NB4 (cell line): ENCODE measurements at regions not wholly inside any gene's neighbourhood (a gene's known extent, or its start where the extent isn't known, plus 50 kb on each side); places are given as distances from the start of the nearest gene placed in this dataset.

Source experiments
- MYC ChIP-seq: IDR thresholded peaks from 2 replicates; pipeline ENCODE4 v1.6.1; 2011; ENCODE audit warnings: low read depth, low read length
- POLR2A ChIP-seq: IDR thresholded peaks from 2 replicates; pipeline ENCODE4 v1.6.1; 2011; ENCODE audit warnings: mild to moderate bottlenecking; ENCODE audit not compliant: insufficient read length; ENCODE audit errors: extremely low read depth
- TF ChIP-seq, protein P1 (sequence below): IDR thresholded peaks from one replicate; pipeline ENCODE4 v1.5.1; 2012; ENCODE audit warnings: low read depth, low read length
- TF ChIP-seq, protein P2 (sequence below): IDR thresholded peaks from 2 replicates; pipeline ENCODE4 v1.6.1; 2011; ENCODE audit warnings: low read depth, low read length

DNA sequence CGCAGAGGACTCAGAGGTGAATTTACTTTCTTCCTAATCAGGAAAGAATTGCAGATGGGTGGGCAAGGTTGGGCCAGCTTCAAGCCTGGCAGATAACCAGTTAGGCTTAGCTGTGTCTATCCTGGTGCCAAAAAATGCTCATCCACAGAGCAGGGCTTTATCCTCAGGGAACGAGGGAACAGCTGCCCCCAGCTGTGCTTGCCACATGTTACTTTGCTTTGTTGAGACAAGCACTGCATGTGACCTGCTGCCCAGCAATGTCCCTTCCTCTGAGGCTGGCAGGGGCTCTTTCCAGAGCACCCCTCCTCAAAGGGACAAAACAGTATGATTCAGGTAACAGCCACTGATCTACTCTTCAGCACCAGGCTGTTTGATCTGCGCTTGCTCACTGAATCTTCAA is 505.1 kb upstream of the USP24 start:
- TF ChIP-seq, protein P1, sequence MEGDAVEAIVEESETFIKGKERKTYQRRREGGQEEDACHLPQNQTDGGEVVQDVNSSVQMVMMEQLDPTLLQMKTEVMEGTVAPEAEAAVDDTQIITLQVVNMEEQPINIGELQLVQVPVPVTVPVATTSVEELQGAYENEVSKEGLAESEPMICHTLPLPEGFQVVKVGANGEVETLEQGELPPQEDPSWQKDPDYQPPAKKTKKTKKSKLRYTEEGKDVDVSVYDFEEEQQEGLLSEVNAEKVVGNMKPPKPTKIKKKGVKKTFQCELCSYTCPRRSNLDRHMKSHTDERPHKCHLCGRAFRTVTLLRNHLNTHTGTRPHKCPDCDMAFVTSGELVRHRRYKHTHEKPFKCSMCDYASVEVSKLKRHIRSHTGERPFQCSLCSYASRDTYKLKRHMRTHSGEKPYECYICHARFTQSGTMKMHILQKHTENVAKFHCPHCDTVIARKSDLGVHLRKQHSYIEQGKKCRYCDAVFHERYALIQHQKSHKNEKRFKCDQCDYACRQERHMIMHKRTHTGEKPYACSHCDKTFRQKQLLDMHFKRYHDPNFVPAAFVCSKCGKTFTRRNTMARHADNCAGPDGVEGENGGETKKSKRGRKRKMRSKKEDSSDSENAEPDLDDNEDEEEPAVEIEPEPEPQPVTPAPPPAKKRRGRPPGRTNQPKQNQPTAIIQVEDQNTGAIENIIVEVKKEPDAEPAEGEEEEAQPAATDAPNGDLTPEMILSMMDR, result no peak
- TF ChIP-seq MYC (no peak), POLR2A (no peak)
- TF ChIP-seq, protein P2, sequence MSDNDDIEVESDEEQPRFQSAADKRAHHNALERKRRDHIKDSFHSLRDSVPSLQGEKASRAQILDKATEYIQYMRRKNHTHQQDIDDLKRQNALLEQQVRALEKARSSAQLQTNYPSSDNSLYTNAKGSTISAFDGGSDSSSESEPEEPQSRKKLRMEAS, result no peak
